Keratinocyte (primary cell): ENCODE measurements at regions not wholly inside any gene's neighbourhood (a gene's known extent, or its start where the extent isn't known, plus 50 kb on each side); places are given as distances from the start of the nearest gene placed in this dataset.

Experiments
- DNase-seq: peaks from one replicate; pipeline ENCODE4 v3.0.0-alpha.2; 2011; ENCODE audit warnings: low read depth, missing footprints, low spot score
- FAIRE-seq: peaks from 2 replicates; lab custom pipeline; 2011; peaks lifted over from hg19 to GRCh38; lab: Jason Lieb, UNC
- H2AFZ ChIP-seq: 2 replicates; pipeline ENCODE4 v1.6.0; 2012; ENCODE audit warnings: low read length, control low read depth, inconsistent platforms; ENCODE audit not compliant: control insufficient read depth
- H3K27ac ChIP-seq: 2 replicates; pipeline ENCODE4 v1.5.1; 2011; ENCODE audit warnings: low read length; ENCODE audit not compliant: control insufficient read depth, insufficient read depth
- H3K27me3 ChIP-seq: 3 replicates; pipeline ENCODE4 v1.6.0; 2011; ENCODE audit warnings: low read length; ENCODE audit not compliant: control insufficient read depth, insufficient read depth; ENCODE audit errors: extremely low read depth
- H3K36me3 ChIP-seq, 2 experiments: 2 replicates in 1 of 2; 3 replicates in 1 of 2; pipeline ENCODE4 v1.5.1; 2011; ENCODE audit warnings: low read length in 2 of 2, mild to moderate bottlenecking in 1 of 2; ENCODE audit not compliant: control insufficient read depth in 2 of 2, insufficient read depth in 2 of 2; ENCODE audit errors: extremely low read depth in 1 of 2
- H3K4me1 ChIP-seq: 3 replicates; pipeline ENCODE4 v1.5.1; 2011; ENCODE audit warnings: low read length; ENCODE audit not compliant: control insufficient read depth, insufficient read depth; ENCODE audit errors: extremely low read depth
- H3K4me2 ChIP-seq: 3 replicates; pipeline ENCODE4 v1.6.0; 2011; ENCODE audit warnings: low read depth, low read length; ENCODE audit not compliant: control insufficient read depth, insufficient read depth; ENCODE audit errors: extremely low read depth
- H3K4me3 ChIP-seq, 3 experiments: fragments of 200-600 bp in 1 of 3; sonication (generic) in 1 of 3; 2 replicates in 2 of 3; 3 replicates in 1 of 3; pipeline ENCODE4 v1.5.1; 2011 to 2016; ENCODE audit warnings: low read length in 3 of 3, mild to moderate bottlenecking in 3 of 3, control low read depth in 2 of 3, inconsistent platforms in 1 of 3, low read depth in 1 of 3, mixed read lengths in 1 of 3, mixed run types in 1 of 3, moderate library complexity in 1 of 3; ENCODE audit not compliant: control insufficient read depth in 2 of 3, insufficient read depth in 2 of 3; ENCODE audit errors: extremely low read depth in 1 of 3
- H3K79me2 ChIP-seq: 2 replicates; pipeline ENCODE4 v1.6.0; 2012; ENCODE audit warnings: low read length; ENCODE audit not compliant: control insufficient read depth, insufficient read depth
- H3K9ac ChIP-seq: 3 replicates; pipeline ENCODE4 v1.6.0; 2011; ENCODE audit warnings: low read length; ENCODE audit not compliant: control insufficient read depth, insufficient read depth; ENCODE audit errors: extremely low read depth
- H3K9me1 ChIP-seq: 3 replicates; pipeline ENCODE4 v1.6.0; 2011; ENCODE audit warnings: low read length; ENCODE audit not compliant: control insufficient read depth, insufficient read depth; ENCODE audit errors: extremely low read depth
- H3K9me3 ChIP-seq: 2 replicates; pipeline ENCODE4 v1.5.1; 2012; ENCODE audit warnings: low read depth, low read length; ENCODE audit not compliant: control insufficient read depth
- H4K20me1 ChIP-seq: 3 replicates; pipeline ENCODE4 v1.6.0; 2011; ENCODE audit warnings: low read length; ENCODE audit not compliant: control insufficient read depth, insufficient read depth; ENCODE audit errors: extremely low read depth
- CTCF ChIP-seq, 3 experiments: IDR thresholded peaks in 1 of 3; conservative IDR thresholded peaks in 1 of 3; optimal IDR thresholded peaks in 1 of 3; 2 replicates in 2 of 3; 3 replicates in 1 of 3; pipeline versions ENCODE3 to v1.5.1; 2011; ENCODE audit warnings: low read length in 3 of 3, mild to moderate bottlenecking in 3 of 3, moderate library complexity in 2 of 3, control low read depth in 1 of 3, inconsistent platforms in 1 of 3; ENCODE audit not compliant: insufficient read depth in 2 of 3; ENCODE audit errors: extremely low read depth in 1 of 3
- EZH2 ChIP-seq: IDR thresholded peaks from one replicate; pipeline ENCODE4 v1.6.1; 2012; ENCODE audit warnings: inconsistent platforms, mild to moderate bottlenecking, low read length, moderate library complexity
- dilution Hi-C: fragments of 300-500 bp; cut with MboI; formaldehyde crosslinking; loops from one replicate; pipeline ENCODE4 v1.7.0; 2020; ENCODE audit warnings: low sequenced_read_pairs; ENCODE audit not compliant: extremely low pct_ligation_motif_present

- Histone ChIP-seq H3K9ac (no peak overlapping the region), H3K4me1 (no peaks in the 10 kb centered on the region), H3K36me3 (no peaks in the 10 kb centered on the region), H3K4me2 (no peak overlapping the region), H3K27ac (no peak overlapping the region), H3K4me3 (no peak overlapping the region), H4K20me1 (no peaks in the 10 kb centered on the region), H3K79me2 (no peaks in the 10 kb centered on the region), H3K27me3 (no peaks in the 10 kb centered on the region), H3K9me3 (no peaks in the 10 kb centered on the region), H3K9me1 (no peaks in the 10 kb centered on the region), H2AFZ (no peak overlapping the region)
- dilution Hi-C loops = no loop called here
- no peak for FAIRE-seq
- no peak for TF ChIP-seq CTCF (optimal IDR thresholded peaks at IDR 0.05 in 1 of 3, IDR thresholded peaks at IDR 0.05 in 1 of 3, conservative IDR thresholded peaks at IDR 0.05 in 1 of 3; ENCODE audit: extremely low read depth in 1 of 3, insufficient read depth in 2 of 3, low read length in 3 of 3)
- no peak for TF ChIP-seq EZH2
- DNase-seq = no peak
Measured at GRCh38 chr4:19455196-19455595, 796.5 kb upstream of the SLIT2 start.

- H3K4me1 ChIP-seq = no peaks in the 10 kb centered on the region
- DNase-seq = no peak
- no peak overlapping the region for H2AFZ ChIP-seq
- FAIRE-seq = no peak
- H3K36me3 ChIP-seq = no peaks in the 10 kb centered on the region
- no peak overlapping the region for H3K27ac ChIP-seq
- H4K20me1 ChIP-seq = no peaks in the 10 kb centered on the region
- H3K27me3 ChIP-seq = no peaks in the 10 kb centered on the region
- no peak overlapping the region for H3K4me2 ChIP-seq
- H3K79me2 ChIP-seq = no peaks in the 10 kb centered on the region
- dilution Hi-C loops = no loop called here
- H3K9me3 ChIP-seq = peaks cover 2% of the 10 kb centered on the region
- no peak overlapping the region for H3K9ac ChIP-seq
- no peak overlapping the region for H3K4me3 ChIP-seq
- no peaks in the 10 kb centered on the region for H3K9me1 ChIP-seq
- TF ChIP-seq EZH2 (no peak), CTCF (optimal IDR thresholded peaks at IDR 0.05 in 1 of 3, IDR thresholded peaks at IDR 0.05 in 1 of 3, conservative IDR thresholded peaks at IDR 0.05 in 1 of 3; ENCODE audit: extremely low read depth in 1 of 3, insufficient read depth in 2 of 3, low read length in 3 of 3) (no peak)
Measured at GRCh38 chr4:19438233-19438632, 813.5 kb upstream of the SLIT2 start.
